BJ (cell line): ENCODE measurements at regions not wholly inside any gene's neighbourhood (a gene's known extent, or its start where the extent isn't known, plus 50 kb on each side); places are given as distances from the start of the nearest gene placed in this dataset.
"Not testable (repeated sequence)": the region's sequence is repeated elsewhere in the genome, so short reads cannot be mapped to it uniquely, and the experiment has no call there.

Experiments used
- CTCF ChIA-PET: fragments of 350-600 bp; formaldehyde crosslinking; extraction: SDS; loops from one replicate; lab custom pipeline; 2021; ENCODE audit warnings: antibody characterized with exemption, inconsistent platforms; lab: Yijun Ruan, JAX
- POLR2A ChIA-PET: fragments of 300-600 bp; sonication (Branson Sonifier 250); formaldehyde crosslinking; extraction: SDS; loops from one replicate; lab custom pipeline; 2021; ENCODE audit warnings: antibody characterized with exemption; lab: Charles Lee
- DNase-seq: peaks from one replicate; pipeline ENCODE4 v3.0.0-alpha.2; 2011; ENCODE audit warnings: low read depth
- H3K27me3 ChIP-seq: 2 replicates; pipeline ENCODE4 v1.6.0; 2011; ENCODE audit warnings: low read length; ENCODE audit not compliant: control insufficient read depth, insufficient read depth
- H3K36me3 ChIP-seq: 2 replicates; pipeline ENCODE4 v1.5.1; 2011; ENCODE audit warnings: low read length; ENCODE audit not compliant: control insufficient read depth, insufficient read depth
- H3K4me3 ChIP-seq: 2 replicates; pipeline ENCODE4 v1.5.1; 2011; ENCODE audit warnings: low read depth, mild to moderate bottlenecking, control low read depth, low read length
- TF ChIP-seq, protein P1 (sequence below): IDR thresholded peaks from 2 replicates; pipeline ENCODE4 v1.5.1; 2011; ENCODE audit warnings: low read depth, mild to moderate bottlenecking, control low read depth, inconsistent platforms, low read length, moderate library complexity; ENCODE audit not compliant: insufficient read depth

DNA sequence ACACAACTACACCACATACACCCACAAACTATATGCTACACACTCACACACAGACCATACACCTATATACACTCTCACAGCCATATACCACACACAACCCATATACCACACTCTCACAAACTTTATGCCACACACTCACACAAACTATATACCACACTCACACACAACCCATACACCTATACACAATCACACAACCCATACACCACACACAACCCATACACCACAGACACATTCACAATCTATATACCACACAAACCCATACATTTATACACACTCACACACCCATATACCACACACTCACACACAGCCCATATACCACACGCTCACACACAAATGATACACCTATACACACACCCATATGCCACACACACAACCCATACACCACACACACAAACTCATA lies 163.3 kb downstream of the TMEM121 start:
- no peaks in the 10 kb centered on the region for H3K27me3 ChIP-seq
- H3K4me3 ChIP-seq = no peak overlapping the region
- TF ChIP-seq, protein P1, sequence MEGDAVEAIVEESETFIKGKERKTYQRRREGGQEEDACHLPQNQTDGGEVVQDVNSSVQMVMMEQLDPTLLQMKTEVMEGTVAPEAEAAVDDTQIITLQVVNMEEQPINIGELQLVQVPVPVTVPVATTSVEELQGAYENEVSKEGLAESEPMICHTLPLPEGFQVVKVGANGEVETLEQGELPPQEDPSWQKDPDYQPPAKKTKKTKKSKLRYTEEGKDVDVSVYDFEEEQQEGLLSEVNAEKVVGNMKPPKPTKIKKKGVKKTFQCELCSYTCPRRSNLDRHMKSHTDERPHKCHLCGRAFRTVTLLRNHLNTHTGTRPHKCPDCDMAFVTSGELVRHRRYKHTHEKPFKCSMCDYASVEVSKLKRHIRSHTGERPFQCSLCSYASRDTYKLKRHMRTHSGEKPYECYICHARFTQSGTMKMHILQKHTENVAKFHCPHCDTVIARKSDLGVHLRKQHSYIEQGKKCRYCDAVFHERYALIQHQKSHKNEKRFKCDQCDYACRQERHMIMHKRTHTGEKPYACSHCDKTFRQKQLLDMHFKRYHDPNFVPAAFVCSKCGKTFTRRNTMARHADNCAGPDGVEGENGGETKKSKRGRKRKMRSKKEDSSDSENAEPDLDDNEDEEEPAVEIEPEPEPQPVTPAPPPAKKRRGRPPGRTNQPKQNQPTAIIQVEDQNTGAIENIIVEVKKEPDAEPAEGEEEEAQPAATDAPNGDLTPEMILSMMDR = no peak
- no peak for DNase-seq
- H3K36me3 ChIP-seq = no peaks in the 10 kb centered on the region
- POLR2A ChIA-PET = no interaction called here
- CTCF ChIA-PET = no interaction called here

DNA sequence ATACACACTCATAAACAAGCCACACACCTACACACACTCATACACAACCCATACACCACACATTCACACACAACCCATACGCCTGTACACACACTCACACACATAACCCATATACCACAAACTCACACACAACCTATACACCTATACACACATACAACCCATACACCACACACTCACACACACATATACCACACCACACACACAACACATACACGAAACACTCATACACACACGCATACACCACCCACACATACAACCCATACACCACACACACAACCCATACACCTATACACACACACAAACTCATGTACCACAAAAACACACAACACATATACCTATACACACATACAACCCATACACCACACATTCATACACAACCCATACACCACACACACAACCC lies 164.3 kb downstream of the TMEM121 start:
- TF ChIP-seq, protein P1 = no peak
- Histone ChIP-seq H3K36me3 (no peaks in the 10 kb centered on the region), H3K27me3 (no peaks in the 10 kb centered on the region), H3K4me3 (no peak overlapping the region)
- ChIA-PET POLR2A (no interaction called here), CTCF (no interaction called here)
- DNase-seq = no peak

DNA sequence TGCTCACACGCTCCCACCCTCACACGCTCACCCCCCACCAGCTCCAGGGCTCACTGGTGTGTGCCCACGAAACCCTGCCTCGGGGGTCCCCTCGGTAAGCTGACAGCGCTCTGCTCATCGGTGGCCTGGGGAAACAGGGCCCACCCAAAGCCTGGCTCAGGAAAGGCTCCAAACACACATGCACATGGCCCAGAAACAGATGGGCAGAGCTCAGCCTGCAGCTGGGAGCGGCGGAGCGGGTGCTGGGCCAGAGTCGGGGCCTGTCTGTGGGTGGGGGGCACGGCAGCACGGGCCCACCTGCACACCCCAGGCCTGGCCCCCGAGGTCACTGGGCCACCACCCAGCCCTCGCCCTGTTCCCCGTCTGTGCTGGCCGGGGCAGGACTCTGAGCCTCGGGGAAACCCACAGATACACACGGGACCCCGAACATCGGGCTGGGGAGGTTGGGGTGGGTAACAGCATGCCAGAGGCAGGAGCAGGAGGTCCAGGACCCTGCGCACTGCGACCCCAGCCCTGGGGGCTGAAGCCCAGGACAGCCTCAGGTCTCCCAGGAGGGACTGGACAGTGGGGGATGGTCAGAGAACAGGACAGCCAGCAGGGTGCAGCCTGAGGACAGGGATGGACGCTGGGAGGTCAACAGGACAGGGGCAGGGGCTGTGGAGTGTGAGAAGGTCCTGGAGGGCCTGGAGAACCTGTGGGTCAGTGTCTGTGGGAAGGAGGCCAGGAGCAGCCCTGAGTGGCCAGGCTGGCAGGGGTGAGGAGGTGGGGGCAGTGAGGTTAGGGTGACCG lies 165.1 kb downstream of the TMEM121 start:
- CTCF ChIA-PET, DNase-seq, H3K27me3 ChIP-seq, POLR2A ChIA-PET, H3K4me3 ChIP-seq, H3K36me3 ChIP-seq: not testable (repeated sequence)

DNA sequence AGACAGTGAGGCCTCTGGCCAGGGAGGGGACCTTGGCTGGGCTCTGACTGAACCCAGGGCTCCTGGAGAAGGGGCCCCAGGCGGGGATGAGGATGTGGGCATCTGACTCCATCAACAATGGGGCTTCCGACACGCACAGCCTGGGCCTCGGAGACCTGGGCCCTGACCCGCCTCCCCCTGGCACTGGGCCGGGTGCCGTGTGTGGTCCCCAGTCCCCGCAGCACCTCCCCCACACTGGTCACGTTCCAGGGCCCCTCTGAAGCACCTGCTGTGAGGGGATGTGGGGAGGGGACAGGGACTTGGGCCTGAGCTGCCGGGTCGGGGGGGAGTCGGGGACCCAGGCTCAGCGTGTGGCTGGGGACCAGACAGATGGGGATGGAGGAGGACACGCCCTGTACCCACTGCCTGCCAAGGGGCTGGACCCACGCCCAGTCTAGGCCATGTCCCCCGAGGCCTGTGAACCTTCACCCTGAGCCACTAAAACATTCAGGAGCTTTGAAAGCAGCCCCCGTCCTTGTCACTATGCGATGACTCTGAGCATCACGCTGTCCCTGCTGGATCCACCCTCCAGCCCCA lies 165.8 kb downstream of the TMEM121 start:
- H3K4me3 ChIP-seq, POLR2A ChIA-PET, CTCF ChIA-PET, H3K36me3 ChIP-seq, DNase-seq, H3K27me3 ChIP-seq: not testable (repeated sequence)

DNA sequence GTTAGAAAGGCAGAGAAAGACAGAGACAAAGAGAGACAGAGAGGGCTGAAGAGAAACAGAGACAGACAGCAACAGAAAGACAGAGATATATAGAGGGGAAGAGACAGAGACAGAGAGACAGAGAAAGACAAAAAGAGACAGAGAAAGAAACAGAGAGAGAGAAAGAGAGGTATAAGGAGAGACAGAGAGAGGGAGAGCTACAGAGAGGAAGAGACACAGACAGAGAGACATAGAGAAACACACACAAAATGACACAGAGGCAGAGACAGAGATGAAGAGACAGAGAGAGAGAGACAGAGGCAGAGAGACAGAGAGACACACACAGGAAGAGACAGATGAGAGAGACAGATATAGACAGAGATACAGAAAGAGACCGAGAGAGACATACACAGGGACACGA lies 168.6 kb downstream of the TMEM121 start:
- Histone ChIP-seq H3K4me3 (no peak overlapping the region), H3K36me3 (no peaks in the 10 kb centered on the region), H3K27me3 (no peaks in the 10 kb centered on the region)
- POLR2A ChIA-PET = no interaction called here
- TF ChIP-seq, protein P1 = no peak
- DNase-seq = no peak
- CTCF ChIA-PET = no interaction called here

DNA sequence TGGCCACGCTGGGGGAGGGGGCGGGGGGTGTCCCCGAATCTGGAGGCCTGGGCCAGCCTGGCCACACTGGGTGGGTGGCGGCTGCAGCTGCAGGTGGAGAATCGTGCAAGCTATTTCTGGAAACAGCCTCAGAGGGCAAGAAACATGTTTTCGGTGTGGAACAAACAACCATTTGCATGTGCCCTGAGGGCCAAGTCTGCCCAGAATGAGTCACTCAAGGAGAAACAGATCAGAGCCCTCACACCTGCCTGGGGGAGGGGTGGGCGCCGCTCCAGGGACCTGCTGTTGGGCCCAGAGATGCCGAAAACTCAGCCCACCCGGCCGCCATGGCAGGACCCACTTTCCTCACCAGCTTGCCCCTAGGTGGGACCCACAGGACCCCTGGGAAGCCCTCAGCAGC lies 170.0 kb downstream of the TMEM121 start:
- POLR2A ChIA-PET, H3K36me3 ChIP-seq, CTCF ChIA-PET, H3K27me3 ChIP-seq, H3K4me3 ChIP-seq, DNase-seq: not testable (repeated sequence)

DNA sequence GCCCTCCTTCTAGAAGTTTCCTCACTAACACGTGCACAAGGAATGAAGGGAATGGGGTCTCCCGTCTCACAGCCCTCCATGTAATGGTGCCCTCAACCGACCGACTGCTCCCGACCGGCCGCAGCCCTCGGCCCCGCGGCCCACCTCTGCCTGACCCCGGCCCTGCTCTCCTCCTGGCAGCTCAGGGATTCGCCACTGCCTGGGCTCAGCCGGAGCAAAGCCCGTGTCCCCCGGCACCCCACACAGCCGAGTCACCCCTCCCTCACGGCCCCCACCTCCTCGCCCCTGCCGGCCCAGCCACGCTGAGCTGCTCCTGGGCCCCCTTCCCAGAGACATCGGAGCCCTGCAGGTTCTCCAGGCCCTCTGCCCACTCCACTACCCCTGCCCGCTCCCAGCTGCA lies 171.0 kb downstream of the TMEM121 start:
- CTCF ChIA-PET, DNase-seq, H3K4me3 ChIP-seq, H3K36me3 ChIP-seq, POLR2A ChIA-PET, H3K27me3 ChIP-seq: not testable (repeated sequence)

DNA sequence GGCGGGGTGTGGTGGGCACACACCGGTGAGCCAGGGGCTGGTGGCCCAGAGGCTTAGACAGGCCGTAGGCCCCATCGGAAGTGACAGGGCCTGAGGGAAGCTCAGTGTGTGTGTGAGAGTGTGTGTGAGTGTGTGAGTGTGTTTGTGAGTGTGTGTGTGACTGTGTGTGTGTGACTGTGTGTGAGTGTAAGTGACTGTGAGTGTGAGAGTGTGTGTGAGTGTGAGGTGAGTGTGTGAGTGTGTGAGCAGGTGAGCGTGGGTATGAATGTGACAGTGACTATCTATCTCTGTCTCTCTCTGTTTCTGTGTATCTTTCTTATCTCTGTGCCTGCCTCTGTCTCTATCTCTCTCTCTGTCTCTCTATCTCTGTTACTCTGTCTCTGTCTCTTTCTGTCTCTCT lies 171.6 kb downstream of the TMEM121 start:
- CTCF ChIA-PET, H3K27me3 ChIP-seq, H3K36me3 ChIP-seq, POLR2A ChIA-PET, DNase-seq, H3K4me3 ChIP-seq: not testable (repeated sequence)

DNA sequence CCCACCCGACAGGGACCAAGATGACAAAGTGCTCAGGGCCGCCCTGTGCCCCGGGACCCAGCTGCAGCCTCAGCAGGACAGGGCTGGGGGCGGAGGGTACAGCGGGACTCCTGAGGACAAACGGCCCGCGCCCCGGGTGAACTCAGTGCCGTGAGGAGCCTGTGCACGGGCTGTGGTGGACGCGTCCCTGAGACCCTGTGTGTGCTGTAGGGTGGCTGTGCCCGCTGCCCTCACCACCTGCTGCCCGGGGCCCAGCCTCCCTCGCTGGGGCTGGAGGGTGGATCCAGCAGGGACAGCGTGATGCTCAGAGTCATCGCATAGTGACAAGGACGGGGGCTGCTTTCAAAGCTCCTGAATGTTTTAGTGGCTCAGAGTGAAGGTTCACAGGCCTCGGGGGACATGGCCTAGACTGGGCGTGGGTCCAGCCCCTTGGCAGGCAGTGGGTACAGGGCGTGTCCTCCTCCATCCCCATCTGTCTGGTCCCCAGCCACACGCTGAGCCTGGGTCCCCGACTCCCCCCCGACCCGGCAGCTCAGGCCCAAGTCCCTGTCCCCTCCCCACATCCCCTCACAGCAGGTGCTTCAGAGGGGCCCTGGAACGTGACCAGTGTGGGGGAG lies 172.7 kb downstream of the TMEM121 start:
- H3K36me3 ChIP-seq, DNase-seq, H3K27me3 ChIP-seq, H3K4me3 ChIP-seq, CTCF ChIA-PET, POLR2A ChIA-PET: not testable (repeated sequence)

DNA sequence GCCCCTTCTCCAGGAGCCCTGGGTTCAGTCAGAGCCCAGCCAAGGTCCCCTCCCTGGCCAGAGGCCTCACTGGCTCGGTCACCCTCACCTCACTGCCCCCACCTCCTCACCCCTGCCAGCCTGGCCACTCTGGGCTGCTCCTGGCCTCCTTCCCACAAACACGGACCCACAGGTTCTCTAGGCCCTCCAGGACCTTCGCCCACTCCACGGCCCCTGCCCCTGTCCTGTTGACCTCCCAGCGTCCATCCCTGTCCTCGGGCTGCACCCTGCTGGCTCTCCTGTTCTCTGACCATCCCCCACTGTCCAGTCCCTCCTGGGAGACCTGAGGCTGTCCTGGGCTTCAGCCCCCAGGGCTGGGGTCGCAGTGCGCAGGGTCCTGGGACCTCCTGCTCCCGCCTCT lies 173.3 kb downstream of the TMEM121 start:
- H3K4me3 ChIP-seq, POLR2A ChIA-PET, DNase-seq, CTCF ChIA-PET, H3K36me3 ChIP-seq, H3K27me3 ChIP-seq: not testable (repeated sequence)
